Epithelial cell of proximal tubule (primary cell): ENCODE measurements at regions not wholly inside any gene's neighbourhood (a gene's known extent, or its start where the extent isn't known, plus 50 kb on each side); places are given as distances from the start of the nearest gene placed in this dataset.

ENCODE experiments used
- DNase-seq: peaks from one replicate; pipeline ENCODE4 v3.0.0-alpha.2; 2011; ENCODE audit warnings: low read depth
- H3K4me3 ChIP-seq: 2 replicates; pipeline ENCODE4 v1.5.1; 2011; ENCODE audit warnings: low read depth, mild to moderate bottlenecking, low read length
- TF ChIP-seq, protein P1 (sequence below): conservative IDR thresholded peaks from 2 replicates; pipeline ENCODE4 v1.5.1; 2012; ENCODE audit warnings: low read depth, mild to moderate bottlenecking, low read length

DNA sequence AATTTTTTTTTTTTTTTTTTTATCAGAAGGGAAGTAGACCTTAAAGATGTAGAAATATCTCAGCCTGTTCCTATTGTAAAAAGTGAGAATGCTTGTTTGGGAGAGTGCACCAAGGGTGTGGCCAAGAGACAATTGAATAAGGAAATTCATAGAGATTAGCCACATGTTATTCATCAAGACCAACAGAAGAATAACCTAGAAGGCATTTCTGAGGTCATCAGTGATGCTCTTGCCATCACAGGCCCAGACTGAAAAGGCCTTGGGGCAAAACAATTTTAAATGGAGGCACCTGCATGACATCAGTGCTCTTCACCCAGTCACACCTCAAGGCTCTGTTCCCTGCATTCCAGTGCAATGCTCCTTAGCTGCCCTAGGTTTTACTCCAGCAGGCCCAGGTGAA lies 2043.3 kb upstream of the PIK3C3 start:
- TF ChIP-seq, protein P1, sequence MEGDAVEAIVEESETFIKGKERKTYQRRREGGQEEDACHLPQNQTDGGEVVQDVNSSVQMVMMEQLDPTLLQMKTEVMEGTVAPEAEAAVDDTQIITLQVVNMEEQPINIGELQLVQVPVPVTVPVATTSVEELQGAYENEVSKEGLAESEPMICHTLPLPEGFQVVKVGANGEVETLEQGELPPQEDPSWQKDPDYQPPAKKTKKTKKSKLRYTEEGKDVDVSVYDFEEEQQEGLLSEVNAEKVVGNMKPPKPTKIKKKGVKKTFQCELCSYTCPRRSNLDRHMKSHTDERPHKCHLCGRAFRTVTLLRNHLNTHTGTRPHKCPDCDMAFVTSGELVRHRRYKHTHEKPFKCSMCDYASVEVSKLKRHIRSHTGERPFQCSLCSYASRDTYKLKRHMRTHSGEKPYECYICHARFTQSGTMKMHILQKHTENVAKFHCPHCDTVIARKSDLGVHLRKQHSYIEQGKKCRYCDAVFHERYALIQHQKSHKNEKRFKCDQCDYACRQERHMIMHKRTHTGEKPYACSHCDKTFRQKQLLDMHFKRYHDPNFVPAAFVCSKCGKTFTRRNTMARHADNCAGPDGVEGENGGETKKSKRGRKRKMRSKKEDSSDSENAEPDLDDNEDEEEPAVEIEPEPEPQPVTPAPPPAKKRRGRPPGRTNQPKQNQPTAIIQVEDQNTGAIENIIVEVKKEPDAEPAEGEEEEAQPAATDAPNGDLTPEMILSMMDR: no peak
- DNase-seq: no peak
- H3K4me3 ChIP-seq: no peak overlapping the region

DNA sequence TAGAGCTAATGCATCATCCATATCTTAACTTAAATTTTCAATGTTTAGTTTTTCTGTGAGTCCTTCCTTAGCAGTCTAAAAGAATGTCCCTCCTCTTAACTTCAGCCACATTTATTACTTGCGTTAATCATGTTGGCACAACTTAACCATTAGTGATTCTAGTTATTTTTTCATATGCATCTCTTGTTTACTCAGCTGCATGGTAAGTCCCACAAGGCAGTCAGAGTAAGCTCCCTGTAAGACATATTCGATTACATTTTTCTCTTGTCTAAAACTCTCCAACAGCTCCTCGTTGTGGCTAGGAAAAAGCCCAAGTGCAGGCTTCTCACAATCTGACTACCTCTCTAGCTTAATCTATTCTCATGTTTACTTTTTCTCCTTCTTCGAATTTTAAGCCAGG lies 2045.3 kb upstream of the PIK3C3 start:
- DNase-seq: no peak
- TF ChIP-seq, protein P1: no peak
- no peak overlapping the region for H3K4me3 ChIP-seq

DNA sequence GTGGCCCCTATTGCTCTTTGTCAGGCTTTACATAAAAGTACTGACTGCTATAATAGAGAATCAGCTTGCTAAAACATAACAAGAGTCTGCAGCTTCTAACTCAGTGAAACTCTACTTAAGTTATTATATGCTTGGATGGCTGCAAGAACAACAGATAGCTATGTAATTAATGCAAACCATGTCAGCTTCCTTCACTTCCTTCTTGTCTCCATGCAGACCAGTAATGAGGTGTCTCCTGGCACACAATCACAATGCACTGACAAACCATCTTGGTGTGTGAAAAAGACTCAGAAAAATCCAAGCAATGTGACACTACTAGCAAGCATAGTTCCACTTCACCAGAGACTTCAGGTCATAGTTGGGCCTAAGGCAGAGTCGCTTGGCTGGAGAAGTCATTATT lies 2068.9 kb upstream of the PIK3C3 start:
- TF ChIP-seq, protein P1: no peak
- DNase-seq: no peak
- H3K4me3 ChIP-seq: no peak overlapping the region

DNA sequence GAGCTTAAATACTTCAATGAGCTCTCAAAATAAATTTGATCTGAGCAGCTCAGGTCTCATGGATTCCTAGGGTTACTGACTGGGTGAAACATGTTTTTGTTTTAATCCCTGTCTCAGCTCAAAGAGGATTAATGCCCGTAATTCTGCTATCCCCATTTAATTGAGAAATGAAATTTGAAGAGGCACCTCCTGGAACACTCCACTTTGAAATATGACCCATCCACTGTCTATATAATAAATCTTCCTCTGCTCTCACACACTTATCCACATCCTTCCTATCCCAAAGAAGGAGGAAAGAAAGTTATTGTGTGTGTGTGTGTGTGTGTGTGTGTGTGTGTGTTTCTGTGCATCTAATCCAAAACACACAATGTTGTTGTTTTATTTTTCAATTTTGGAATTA lies 2082.4 kb upstream of the PIK3C3 start:
- TF ChIP-seq, protein P1: no peak
- H3K4me3 ChIP-seq: no peak overlapping the region
- no peak for DNase-seq

DNA sequence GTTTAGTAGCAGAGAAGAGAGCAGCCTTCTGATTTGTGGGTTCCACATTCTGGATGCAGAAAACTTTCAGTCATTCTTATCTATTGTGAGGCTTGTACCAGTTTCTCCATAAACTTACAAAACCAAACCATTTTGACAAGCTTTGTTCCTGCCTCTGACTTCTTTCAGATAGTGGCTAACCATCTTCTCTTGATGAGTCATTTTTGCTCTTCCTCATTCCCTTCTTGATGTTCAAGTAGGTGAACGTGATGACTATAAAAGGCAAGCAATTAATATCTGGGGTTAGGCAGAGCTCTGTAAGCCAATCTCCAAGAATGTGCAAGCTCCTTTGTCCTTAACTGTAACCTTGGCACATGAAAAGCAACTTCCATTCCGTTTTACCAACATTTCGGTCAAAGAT lies 2083.1 kb upstream of the PIK3C3 start:
- no peak overlapping the region for H3K4me3 ChIP-seq
- TF ChIP-seq, protein P1: no peak
- no peak for DNase-seq

DNA sequence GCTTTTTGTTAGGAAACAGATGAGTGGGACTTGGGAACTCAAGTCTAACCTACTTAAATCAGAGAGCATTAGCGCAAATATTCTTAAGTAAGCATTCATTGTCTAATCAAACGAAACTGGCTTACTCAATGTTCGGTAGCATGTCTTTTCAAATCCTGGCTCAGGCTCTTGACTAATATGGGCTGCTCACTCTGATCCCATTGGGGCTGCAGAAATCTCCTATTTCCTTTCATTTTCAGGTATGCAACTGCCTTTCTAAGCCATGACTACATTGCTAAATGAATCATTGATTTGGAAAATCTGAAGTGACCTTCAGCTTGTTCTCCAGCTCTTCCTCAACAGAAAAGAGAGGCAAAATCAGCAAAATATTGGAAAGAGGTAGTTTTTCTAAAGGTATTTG lies 2084.4 kb upstream of the PIK3C3 start:
- DNase-seq: no peak
- no peak overlapping the region for H3K4me3 ChIP-seq
- TF ChIP-seq, protein P1: no peak

DNA sequence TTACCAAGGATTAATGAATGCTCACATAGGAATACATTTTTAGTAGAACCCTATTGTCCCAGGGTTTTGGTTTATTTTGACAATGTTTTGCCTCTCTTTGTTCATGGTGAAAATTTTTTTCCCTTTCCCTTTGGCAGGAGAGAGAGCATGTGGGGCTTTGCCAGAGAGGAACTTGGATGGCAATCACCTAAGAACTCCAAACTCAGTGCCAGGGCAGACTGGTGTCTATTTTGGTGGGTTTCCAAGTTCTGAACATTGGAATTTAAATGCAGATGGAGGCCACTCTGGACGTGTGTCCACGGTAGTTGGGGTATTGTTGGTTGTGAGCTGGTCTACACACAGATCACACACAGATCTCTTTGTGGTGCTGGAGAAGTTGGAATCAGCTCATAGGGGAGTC lies 2091.1 kb upstream of the PIK3C3 start:
- DNase-seq: no peak
- TF ChIP-seq, protein P1: no peak
- no peak overlapping the region for H3K4me3 ChIP-seq
